SK-N-SH (cell line): ENCODE measurements at regions not wholly inside any gene's neighbourhood (a gene's known extent, or its start where the extent isn't known, plus 50 kb on each side); places are given as distances from the start of the nearest gene placed in this dataset.

Experiments
- CTCF ChIA-PET: fragments of 300-600, 350-600 bp; formaldehyde crosslinking; extraction: SDS; loops from one replicate; lab custom pipeline; 2021; lab: Yijun Ruan, JAX
- POLR2A ChIA-PET: fragments of 350-600 bp; sonication (Branson Sonifier 250); formaldehyde crosslinking; extraction: SDS; loops from one replicate; lab custom pipeline; 2020; ENCODE audit warnings: antibody characterized with exemption, inconsistent platforms; lab: Yijun Ruan, JAX
- DNase-seq: peaks from one replicate; pipeline ENCODE4 v3.0.0; 2012
- H2AFZ ChIP-seq: fragments of 200-600 bp; sonication (generic); 2 replicates; pipeline ENCODE4 v1.8.1; 2016; ENCODE audit warnings: antibody characterized with exemption, mild to moderate bottlenecking, low read depth
- H3F3A ChIP-seq: fragments of 200-600 bp; sonication (generic); replicated peaks from 2 replicates; pipeline ENCODE3; 2016; ENCODE audit warnings: antibody characterized with exemption, mild to moderate bottlenecking; ENCODE audit not compliant: insufficient read depth
- H3K27ac ChIP-seq, 2 experiments: fragments of 200-500 bp in 1 of 2; fragments of 200-600 bp in 1 of 2; sonication (Bioruptor generic) in 1 of 2; sonication (generic), shearing (Covaris generic) in 1 of 2; 2 replicates each; pipeline versions ENCODE4 v1.5.1 to v1.6.1; 2014 to 2016; ENCODE audit warnings: low read depth in 2 of 2, inconsistent platforms in 1 of 2, low read length in 1 of 2, mild to moderate bottlenecking in 1 of 2, mixed read lengths in 1 of 2
- H3K27me3 ChIP-seq: fragments of 200-600 bp; sonication (generic), shearing (Covaris generic); 2 replicates; pipeline ENCODE4 v1.6.1; 2016; ENCODE audit warnings: mixed run types; ENCODE audit not compliant: insufficient read depth
- H3K36me3 ChIP-seq, 2 experiments: fragments of 200-500 bp in 1 of 2; fragments of 200-600 bp in 1 of 2; sonication (Bioruptor generic) in 1 of 2; sonication (generic) in 1 of 2; replicated peaks in 1 of 2; 2 replicates each; pipeline versions ENCODE3 to v1.5.1; 2014 to 2016; ENCODE audit warnings: low read length in 1 of 2, mild to moderate bottlenecking in 1 of 2; ENCODE audit not compliant: insufficient read depth in 2 of 2, control insufficient read depth in 1 of 2
- H3K4me1 ChIP-seq, 2 experiments: fragments of 200-500 bp in 1 of 2; fragments of 200-600 bp in 1 of 2; sonication (Bioruptor generic) in 1 of 2; sonication (generic), shearing (Covaris generic) in 1 of 2; 2 replicates each; pipeline versions ENCODE4 v1.5.1 to v1.6.1; 2014 to 2016; ENCODE audit warnings: low read depth in 1 of 2, low read length in 1 of 2, mixed run types in 1 of 2; ENCODE audit not compliant: insufficient read depth in 2 of 2, control insufficient read depth in 1 of 2
- H3K4me2 ChIP-seq: fragments of 200-600 bp; sonication (generic), shearing (Covaris generic); 2 replicates; pipeline ENCODE4 v1.6.1; 2017; ENCODE audit warnings: mixed run types
- H3K4me3 ChIP-seq, 2 experiments: fragments of 200-500 bp in 1 of 2; fragments of 200-600 bp in 1 of 2; sonication (Bioruptor generic) in 1 of 2; sonication (generic), shearing (Covaris generic) in 1 of 2; 2 replicates each; pipeline versions ENCODE4 v1.5.1 to v1.8.1; 2014 to 2016; ENCODE audit warnings: low read depth in 2 of 2, inconsistent platforms in 1 of 2, low read length in 1 of 2, mild to moderate bottlenecking in 1 of 2, mixed read lengths in 1 of 2, moderate library complexity in 1 of 2
- H3K79me2 ChIP-seq: fragments of 200-600 bp; sonication (generic); 2 replicates; pipeline ENCODE4 v1.8.1; 2017; ENCODE audit warnings: mild to moderate bottlenecking; ENCODE audit not compliant: insufficient read depth
- H3K9ac ChIP-seq: fragments of 200-600 bp; sonication (generic); 2 replicates; pipeline ENCODE4 v1.6.1; 2017; ENCODE audit warnings: mixed run types
- H3K9me2 ChIP-seq: fragments of 200-600 bp; sonication (generic); 2 replicates; pipeline ENCODE4 v1.6.1; 2017; ENCODE audit warnings: mixed run types
- H3K9me3 ChIP-seq: fragments of 200-600 bp; sonication (generic); 2 replicates; pipeline ENCODE4 v1.6.1; 2017; ENCODE audit warnings: mixed run types, mild to moderate bottlenecking, moderate library complexity
- H4K20me1 ChIP-seq: fragments of 200-600 bp; sonication (generic); 2 replicates; pipeline ENCODE4 v1.6.1; 2017; ENCODE audit warnings: mild to moderate bottlenecking, mixed run types; ENCODE audit not compliant: insufficient read depth
- CHD2 ChIP-seq: fragments of 150-350 bp; IDR thresholded peaks from 2 replicates; pipeline ENCODE4 v1.6.1; 2018; ENCODE audit warnings: low read length; ENCODE audit not compliant: partially characterized antibody
- CTCF ChIP-seq: fragments of 200-600 bp; sonication (generic); IDR thresholded peaks from 2 replicates; pipeline ENCODE4 v1.6.1; 2017; ENCODE audit warnings: antibody characterized with exemption, mild to moderate bottlenecking, moderate library complexity
- ELF1 ChIP-seq: IDR thresholded peaks from 2 replicates; pipeline ENCODE4 v1.4.0; 2012
- EP300 ChIP-seq, 2 experiments: IDR thresholded peaks; 2 replicates each; pipeline versions ENCODE4 v1.4.0 to v1.6.1; 2012; ENCODE audit warnings: borderline replicate concordance in 1 of 2, low read depth in 1 of 2, low read length in 1 of 2
- EZH2phosphoT487 ChIP-seq: fragments of 200-600 bp; sonication (generic); IDR thresholded peaks from 2 replicates; pipeline ENCODE4 v1.6.1; 2017; ENCODE audit warnings: low read depth, mixed run types, mild to moderate bottlenecking, antibody characterized with exemption, moderate library complexity, borderline replicate concordance
- FOSL2 ChIP-seq: IDR thresholded peaks from 2 replicates; pipeline ENCODE4 v1.4.0; 2012; ENCODE audit warnings: low read depth, mild to moderate bottlenecking, moderate library complexity, borderline replicate concordance
- GABPA ChIP-seq: IDR thresholded peaks from 2 replicates; pipeline ENCODE4 v1.4.0; 2012; ENCODE audit warnings: low read depth, mild to moderate bottlenecking
- GATA2 ChIP-seq: sonication (generic); formaldehyde crosslinking; IDR thresholded peaks from 2 replicates; pipeline ENCODE4 v1.5.0; 2020; ENCODE audit warnings: mild to moderate bottlenecking, missing genetic modification reagents
- IRF3 ChIP-seq: fragments of 150-350 bp; IDR thresholded peaks from 2 replicates; pipeline ENCODE4 v1.6.1; 2016; ENCODE audit warnings: mild to moderate bottlenecking, low read depth, low read length
- JUND ChIP-seq: IDR thresholded peaks from 2 replicates; pipeline ENCODE4 v1.4.0; 2012
- RAD21 ChIP-seq: IDR thresholded peaks from 2 replicates; pipeline ENCODE4 v1.6.1; 2012; ENCODE audit warnings: mild to moderate bottlenecking, low read length
- RCOR1 ChIP-seq: fragments of 150-350 bp; IDR thresholded peaks from 2 replicates; pipeline ENCODE4 v1.6.1; 2017; ENCODE audit warnings: antibody characterized with exemption, low read length
- REST ChIP-seq: IDR thresholded peaks from 2 replicates; pipeline ENCODE4 v1.6.1; 2012; ENCODE audit warnings: mild to moderate bottlenecking, low read depth, low read length, moderate library complexity
- TAF1 ChIP-seq: IDR thresholded peaks from 2 replicates; pipeline ENCODE4 v1.6.1; 2012; ENCODE audit warnings: low read depth, mild to moderate bottlenecking, low read length, moderate library complexity, borderline replicate concordance
- WGBS: methylation state at CpG from one replicate; pipeline ENCODE4 v1.1.6; 2017; ENCODE audit warnings: low lambda C conversion rate; 5-methylcytosine and 5-hydroxymethylcytosine counted together

- no peak for TF ChIP-seq CTCF
Measured at GRCh38 chr4:30103455-30103854, 616.7 kb upstream of the PCDH7 start (continued).

- Histone ChIP-seq H3K9ac (no peak overlapping the region), H3K27me3 (no peaks in the 10 kb centered on the region)
- DNase-seq = no peak
- POLR2A ChIA-PET = no interaction called here
- TF ChIP-seq EZH2phosphoT487 (no peak), ELF1 (no peak), IRF3 (no peak), GATA2 (CRISPR knock-in tag) (no peak), CHD2 (no peak), REST (no peak)
- TF ChIP-seq, all 33 proteins: peak for 0
- Histone ChIP-seq H3K4me2 (no peak overlapping the region), H3K9me3 (no peaks in the 10 kb centered on the region), H3F3A (no peaks in the 10 kb centered on the region), H3K36me3 (no peaks in the 10 kb centered on the region), H3K9me2 (no peaks in the 10 kb centered on the region), H3K27ac (no peak overlapping the region), H3K4me3 (no peak overlapping the region), H4K20me1 (no peaks in the 10 kb centered on the region), H3K4me1 (no peaks in the 10 kb centered on the region), H2AFZ (no peak overlapping the region), H3K79me2 (no peaks in the 10 kb centered on the region)
- CTCF ChIA-PET = no interaction called here
- 5% methylated on average over 4 of the region's 4 CpGs for WGBS
Measured at GRCh38 chr4:30116401-30116800, 603.8 kb upstream of the PCDH7 start.

- Histone ChIP-seq H3F3A (no peaks in the 10 kb centered on the region), H4K20me1 (no peaks in the 10 kb centered on the region), H2AFZ (no peak overlapping the region), H3K4me1 (no peaks in the 10 kb centered on the region), H3K9ac (no peak overlapping the region), H3K36me3 (no peaks in the 10 kb centered on the region), H3K9me2 (no peaks in the 10 kb centered on the region), H3K27ac (no peak overlapping the region), H3K4me2 (no peak overlapping the region), H3K9me3 (no peaks in the 10 kb centered on the region), H3K4me3 (no peak overlapping the region), H3K27me3 (no peaks in the 10 kb centered on the region), H3K79me2 (no peaks in the 10 kb centered on the region)
- POLR2A ChIA-PET = no interaction called here
- WGBS = 6% methylated on average over 3 of the region's 3 CpGs
- no peak for DNase-seq
- CTCF ChIA-PET = no interaction called here
- TF ChIP-seq IRF3 (no peak), GATA2 (CRISPR knock-in tag) (no peak), JUND (no peak), RAD21 (no peak), FOSL2 (no peak), TAF1 (no peak), EP300 (IDR thresholded peaks at IDR 0.05; ENCODE audit: borderline replicate concordance in 1 of 2, low read depth in 1 of 2, low read length in 1 of 2) (no peak), GABPA (no peak), RCOR1 (no peak), REST (no peak)
Measured at GRCh38 chr4:30117433-30117832, 602.7 kb upstream of the PCDH7 start.
